ENCODE measurements at regions not wholly inside any gene's neighbourhood (a gene's known extent, or its start where the extent isn't known, plus 50 kb on each side); places are given as distances from the start of the nearest gene placed in this dataset.

DNA sequence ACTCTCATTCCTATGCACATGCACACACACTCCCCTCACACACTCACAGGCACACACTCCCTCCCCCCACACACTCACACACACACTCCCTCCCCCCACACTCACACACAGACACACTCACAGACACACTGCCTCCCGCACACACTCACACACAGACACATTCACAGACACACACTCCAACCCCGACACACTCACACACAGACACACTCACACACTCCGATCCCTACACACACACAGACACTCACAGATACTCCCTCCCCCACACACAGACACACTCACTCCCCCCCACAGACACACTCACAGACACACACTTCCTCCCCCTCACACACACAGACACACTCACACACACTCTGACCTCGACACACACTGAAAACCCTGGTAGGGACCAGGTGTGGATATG, 176.2 kb downstream of the TFAP2C start:
- no peak for DNase-seq

DNA sequence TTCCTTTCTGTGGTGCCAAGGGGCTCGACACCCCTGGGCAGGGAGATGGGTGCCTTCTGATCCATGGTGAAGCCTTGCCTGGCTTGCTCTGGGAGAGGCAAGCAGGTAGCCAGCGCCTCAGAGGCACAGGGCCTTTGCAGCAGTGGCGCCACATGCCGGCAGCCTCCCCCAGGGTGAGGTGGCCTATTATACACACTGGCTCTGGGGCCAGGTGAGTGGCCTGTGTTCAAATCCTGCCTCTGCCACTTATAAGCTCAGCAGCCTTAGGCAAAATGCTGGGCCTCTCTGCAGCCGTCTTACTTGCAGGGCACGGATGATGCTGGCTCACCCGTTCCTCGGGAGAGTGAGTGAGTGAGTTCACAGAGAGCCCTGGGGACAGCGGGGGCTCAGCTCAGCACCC, 176.9 kb downstream of the TFAP2C start:
- no peak for DNase-seq

DNA sequence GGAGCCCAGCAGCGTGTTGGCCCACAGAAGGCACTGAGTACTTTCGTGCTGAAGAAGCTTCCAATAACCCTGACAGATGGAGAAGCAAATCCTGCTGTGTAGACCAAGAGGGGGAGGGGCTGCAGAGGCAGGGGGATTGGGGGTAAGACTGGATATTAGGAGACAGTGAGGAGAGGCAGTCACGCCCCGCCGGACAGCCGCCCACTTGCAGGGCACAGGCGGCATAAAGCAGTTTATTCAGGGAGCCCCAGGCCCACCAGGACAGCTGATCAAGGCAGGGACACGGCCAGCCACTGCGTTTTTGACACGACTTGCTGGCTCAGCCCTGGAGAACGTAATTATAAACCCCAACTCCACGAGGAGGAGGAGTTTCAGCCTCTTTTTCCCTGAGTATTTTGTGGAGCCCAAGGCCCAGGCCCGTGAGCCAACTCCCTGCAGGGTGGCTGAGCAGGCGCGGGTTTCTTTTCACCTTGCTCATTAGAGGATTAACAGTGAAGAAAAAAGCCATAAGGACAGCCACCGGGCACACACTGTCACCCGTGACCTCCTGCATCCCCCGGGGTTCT, 177.9 kb downstream of the TFAP2C start:
- no peak for DNase-seq

DNA sequence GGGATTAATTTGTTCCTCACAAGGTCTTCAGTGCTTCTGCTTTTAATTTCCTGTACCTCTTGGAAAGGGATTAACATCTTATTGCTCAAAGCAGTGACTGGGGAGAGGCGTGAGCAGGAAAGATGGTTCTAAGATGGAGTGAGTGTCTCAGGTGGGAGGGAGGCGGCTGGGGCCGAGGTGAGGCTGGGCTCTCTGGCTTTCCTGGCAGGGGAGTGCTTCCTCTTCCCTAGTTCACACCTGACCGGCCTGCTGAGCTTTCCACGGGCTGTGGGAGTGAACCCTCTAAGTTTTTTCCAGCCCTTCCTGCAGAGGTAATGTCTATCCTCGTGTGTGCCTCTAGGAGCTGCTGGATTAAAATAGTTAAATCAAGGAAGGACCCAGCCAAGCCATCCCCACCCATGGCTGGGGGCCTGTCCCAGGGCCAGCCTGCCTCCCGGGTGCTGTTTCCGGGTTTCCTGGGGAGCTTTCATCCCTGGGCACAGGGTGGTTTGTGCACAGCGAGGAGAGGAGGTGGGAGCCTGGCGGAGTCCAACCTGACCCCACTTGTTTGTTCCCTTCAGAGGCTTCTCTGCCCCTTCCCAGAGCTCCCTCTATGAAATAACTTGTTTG, 179.1 kb downstream of the TFAP2C start:
- DNase-seq, result no peak

DNA sequence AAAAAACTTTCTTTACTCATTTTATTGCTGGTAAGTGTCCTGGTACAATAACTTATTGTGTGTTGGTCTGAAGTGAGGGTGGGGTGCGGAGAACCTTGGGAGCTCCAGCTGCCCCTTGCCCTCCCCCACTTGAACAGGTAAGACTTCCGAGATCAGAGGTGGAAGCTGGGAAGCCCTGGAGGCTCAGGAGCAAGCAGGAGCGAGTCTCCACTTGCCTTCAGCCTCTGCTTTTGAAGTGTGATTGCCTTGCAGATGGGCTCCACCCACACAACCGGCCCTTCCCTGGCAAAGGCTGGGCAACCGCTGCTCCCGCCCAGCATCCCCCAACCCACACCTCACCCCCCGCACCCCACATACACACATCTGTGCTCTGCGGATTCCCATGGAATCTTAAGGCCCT, 179.6 kb downstream of the TFAP2C start:
- DNase-seq, result no peak

DNA sequence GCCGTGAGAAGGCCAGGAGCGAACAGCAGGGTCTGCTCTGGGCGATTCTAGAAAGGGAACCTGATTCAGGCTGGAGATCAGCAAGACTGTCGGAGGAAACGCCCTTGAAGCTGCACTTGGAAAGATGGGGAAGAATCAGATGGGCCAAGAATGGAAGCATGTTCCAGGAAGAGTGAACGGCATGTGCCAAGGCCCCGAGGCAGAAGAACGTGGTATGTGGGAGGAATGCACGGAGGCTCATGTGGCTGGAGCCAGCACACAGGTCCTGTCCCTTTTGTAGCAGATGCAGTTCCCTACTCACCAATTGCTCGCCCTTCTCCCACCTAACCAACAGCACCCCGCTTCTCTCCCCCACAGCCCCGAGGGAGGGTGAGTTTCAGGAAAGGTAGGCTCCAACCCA, 180.6 kb downstream of the TFAP2C start:
- DNase-seq, result no peak

DNA sequence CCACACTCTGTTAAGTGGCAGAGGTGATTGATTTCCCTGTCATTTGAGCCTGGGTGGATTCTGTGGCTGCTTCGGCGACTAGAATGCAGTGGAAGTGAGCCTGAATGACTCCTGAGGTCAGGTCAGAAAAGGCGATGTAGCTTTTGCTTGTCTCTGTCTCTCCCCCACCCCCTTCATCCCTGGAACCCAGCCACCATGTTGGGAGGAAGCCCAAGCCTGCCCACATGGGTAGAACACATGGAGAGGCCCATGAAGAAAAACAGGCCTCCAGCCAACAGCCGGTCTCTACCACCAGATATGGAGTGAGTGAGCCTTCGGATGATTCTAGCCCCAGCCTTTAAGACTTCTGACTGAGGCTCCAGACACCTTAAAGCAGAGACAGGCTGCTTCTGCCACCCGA, 181.0 kb downstream of the TFAP2C start:
- no peak for DNase-seq

DNA sequence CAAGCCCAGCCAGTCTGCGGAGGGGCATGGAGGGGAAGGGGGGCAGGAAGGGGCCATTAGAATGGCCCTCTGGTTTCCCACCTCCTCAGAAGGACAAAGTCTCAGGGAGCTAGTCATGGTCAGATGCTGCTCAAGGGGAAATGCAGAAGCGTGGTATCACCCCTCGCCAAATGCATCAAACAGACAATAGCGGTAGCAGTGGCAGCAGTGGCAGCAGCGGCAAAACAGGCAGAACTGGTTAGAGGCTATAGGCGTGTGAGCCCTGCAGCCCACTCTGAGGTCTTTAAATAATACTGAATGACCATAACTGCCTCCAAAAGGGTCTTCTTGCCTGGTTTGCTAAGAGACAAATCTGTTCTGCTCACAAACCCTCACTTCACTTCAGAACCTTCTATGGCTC, 186.7 kb downstream of the TFAP2C start:
- DNase-seq, result no peak

DNA sequence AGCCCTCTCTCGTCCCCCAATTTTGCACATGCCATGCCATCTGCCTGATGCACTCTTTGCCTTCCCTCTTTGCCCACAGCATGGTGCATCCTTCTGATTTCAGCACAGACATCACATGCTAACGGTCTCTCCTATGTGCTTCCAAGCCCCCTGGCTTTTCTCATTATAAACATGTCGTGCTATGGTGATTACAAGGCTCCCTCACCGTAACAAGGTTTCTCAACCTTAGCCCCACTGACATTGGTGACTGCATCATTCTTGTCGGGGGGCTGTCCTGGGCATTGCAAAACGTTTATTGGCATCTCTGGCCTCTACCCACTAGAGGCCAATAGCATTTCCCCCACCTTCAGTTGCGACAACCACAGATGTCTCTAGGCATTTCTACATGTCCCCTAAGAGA, 187.2 kb downstream of the TFAP2C start:
- no peak for DNase-seq

DNA sequence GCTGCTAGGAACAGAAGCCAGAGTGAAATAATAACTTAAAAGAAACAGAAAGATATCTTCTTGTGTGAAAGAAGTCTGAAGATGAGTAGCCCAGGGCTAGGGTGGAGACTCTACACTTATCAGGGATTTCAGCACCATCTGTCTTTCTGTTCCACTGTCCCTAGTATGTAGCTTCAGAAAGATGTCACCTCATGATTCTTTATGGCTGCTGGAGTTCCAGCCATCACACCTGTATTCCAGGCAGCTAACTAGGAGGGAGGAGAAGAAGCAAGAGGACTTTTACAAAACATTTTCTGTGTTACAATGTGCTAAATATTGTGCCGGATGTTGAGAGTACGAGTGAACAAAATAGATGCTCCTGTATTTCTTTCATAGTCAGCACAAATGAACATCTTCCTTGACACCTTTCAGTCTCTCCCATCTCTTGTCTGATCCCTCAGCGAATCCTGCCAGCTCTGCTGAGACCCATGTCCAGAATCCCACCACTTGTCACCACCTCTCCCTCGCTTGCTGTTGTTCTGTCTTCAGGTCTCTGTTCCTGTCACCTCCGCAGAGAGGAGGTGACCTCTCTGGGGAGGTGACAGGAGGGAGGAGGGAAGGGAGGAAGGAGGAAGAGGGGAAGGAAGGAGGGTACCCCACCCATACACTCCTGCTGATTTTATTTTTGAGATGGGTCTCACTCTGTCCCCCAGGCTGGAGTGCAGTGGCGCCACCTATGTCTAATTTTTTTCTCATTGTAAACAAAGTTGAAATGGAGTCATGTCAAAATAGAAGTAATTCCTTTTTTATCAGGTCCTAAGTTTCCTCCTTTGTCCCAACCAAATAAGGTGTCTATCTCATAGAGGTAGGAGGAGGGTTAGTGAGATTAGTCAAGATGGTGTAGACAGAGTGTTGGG, 188.9 kb downstream of the TFAP2C start:
- DNase-seq, result no peak

DNA sequence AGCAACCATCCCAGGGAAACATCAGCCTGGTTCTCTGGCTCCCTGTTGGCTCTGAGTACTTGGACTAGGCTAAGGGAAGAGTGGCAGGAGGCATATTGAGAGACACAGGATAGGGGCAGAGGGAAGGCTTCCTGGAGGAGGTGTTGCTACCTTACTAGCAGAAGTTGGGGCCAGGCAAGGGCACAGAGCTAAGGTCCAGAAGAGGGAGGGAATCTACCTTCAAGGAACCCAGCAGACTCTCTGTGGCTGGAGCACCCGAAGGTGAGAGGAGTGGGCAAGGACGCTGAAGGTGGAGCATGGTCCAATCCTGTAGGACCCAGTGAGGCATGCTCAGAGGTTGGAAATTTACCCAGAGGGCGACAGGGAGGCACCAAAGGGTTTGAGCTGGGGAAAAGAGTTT, 191.9 kb downstream of the TFAP2C start:
- DNase-seq, result no peak

DNA sequence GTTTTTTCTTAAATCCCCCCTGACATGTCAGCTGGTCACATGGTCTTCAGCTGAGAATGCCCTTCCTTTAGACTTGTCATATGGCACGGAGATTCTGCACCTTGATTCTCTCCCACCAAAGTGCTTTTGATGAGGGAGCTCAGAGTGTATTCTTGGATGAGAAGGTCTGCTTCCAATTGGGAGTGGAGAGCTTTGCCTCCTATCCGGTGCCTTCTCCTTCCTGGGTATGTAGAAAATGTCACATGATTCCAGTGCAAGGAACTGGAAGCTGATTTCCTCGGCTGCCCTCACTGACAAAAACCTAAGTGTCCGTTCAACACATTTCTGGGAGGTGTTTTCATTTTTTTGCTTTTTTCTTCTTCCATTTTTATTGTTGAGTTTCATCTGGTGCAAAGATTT, 197.2 kb downstream of the TFAP2C start:
- no peak for DNase-seq

DNA sequence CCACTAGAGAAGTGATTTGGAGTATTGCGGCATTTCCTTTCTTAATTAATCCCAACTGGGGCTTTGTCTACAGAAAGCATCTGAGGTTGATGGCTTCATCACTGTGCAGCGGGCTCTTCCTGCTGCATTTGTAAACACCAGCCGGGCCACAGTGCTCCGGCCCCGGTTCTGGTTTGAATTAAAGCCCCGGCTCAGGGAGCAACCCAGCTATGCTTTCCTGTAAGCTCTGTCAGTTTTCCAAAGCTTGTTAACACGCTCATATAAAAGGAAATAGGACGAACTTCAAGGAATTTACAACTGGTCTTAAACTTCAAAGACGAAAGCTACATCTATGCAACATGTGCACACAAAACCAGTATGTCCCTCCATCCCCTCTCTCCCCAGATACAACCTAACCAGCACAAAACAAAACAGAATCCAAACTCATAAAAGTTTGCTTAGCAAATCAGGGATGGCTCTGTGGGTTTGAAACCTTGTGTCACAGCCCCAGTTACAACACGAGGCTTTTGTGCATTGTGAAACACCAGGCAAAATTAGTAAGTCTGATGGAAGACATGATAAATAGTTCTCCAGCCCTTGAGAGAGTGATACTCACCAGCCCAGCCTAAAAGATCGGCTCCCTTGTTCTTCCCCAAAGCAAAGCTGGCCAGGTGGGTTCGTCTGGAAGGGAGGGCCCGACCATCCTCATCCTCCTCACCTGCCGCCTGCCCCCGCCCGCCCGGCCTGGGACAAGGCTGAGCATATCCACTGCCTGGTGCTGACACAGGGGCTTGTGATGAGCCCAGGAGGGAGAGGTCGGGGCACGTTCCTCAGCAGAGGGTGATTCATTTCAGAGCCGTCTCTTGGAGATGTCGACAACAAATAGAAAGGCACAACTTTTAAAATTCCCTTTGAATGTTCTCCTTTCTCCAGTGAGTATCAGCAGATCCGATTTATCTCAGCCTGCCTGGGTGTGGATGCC, 197.9 kb downstream of the TFAP2C start:
- no peak for DNase-seq

DNA sequence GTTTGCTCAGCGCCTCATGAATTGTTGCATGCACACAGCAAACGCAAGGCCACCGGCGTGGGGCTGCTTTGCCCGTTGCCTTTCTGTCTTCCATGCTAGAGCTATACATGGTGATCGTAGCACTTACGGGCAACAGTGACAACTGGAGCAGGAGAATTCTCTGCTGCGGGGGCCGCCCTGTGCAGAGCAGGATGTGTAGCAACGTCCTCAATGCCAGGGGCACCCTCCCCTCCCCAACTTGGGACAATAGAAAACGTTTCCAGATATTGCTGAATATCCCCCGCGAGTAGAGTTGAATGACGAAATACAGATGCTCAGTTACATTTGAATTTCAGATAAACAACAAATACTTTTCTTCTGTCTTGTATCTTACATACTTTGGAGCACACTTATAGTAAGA, 198.7 kb downstream of the TFAP2C start:
- DNase-seq, result no peak

DNA sequence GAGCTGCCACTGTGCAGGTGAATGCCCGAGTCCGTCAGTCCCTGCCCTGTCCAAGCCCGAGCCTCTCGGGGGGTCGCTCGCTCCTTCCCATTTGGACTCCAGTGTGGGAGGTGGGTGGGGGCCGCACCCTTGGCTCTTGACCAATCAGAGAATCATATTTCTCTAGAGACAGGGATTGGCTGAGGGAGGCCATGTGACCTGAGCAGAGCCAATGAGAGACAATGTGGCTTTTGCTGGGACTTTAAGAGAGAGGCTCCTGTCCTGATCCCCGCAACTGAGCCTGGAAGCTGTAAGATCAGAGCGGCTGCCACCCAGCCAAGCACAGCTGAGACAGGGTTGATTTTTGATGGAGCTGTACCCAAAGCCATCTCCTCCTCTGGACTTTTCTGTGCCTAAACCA, 199.3 kb downstream of the TFAP2C start:
- DNase-seq, result no peak

DNA sequence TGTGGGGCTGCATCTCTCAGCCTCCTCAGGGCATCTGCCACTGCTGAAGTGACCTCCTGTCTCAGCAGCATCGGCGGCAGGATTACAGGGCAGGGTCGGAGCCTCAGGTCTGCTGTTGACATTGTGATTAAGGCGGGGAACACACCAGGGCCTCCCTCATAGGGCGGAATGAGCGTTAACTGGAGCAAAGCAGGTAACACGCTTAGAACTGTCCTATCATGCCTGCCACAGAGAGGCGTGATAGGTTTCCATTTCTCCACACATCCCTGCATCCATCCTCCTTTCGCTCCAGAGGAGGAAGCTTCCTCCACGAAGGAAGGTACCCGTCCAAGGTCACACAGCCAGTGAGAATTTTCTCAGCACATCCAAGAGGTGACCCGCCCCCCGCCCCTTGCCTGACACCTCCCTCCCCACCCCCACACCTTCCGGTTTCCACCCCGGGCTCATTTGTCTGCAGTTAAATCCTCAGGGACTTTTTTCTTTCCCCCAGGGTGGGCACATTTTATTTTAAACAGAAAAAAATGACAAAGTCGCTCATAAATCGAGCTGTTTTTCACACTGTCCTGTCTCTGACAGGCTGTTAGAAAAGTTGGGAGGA, 200.8 kb downstream of the TFAP2C start:
- DNase-seq, result no peak

DNA sequence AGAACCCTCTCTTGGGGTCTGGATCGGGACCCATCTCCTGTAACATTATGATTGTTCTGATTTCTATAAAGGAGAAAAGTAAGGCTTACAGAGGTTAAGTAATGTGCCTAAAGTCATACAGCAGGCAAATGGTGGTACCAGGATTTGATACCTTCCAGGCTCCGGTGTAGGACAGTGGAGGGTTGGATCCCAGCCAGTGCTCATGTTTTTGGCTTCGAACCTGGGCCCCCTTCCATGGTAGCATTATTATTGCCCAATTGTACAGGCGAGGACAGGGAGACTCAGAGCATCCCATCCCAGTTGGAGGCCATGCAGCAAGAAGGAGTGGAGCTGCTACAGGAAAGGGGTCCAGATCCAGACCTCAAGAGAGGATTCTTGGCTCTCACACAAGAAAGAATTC, 202.7 kb downstream of the TFAP2C start:
- no peak for DNase-seq

DNA sequence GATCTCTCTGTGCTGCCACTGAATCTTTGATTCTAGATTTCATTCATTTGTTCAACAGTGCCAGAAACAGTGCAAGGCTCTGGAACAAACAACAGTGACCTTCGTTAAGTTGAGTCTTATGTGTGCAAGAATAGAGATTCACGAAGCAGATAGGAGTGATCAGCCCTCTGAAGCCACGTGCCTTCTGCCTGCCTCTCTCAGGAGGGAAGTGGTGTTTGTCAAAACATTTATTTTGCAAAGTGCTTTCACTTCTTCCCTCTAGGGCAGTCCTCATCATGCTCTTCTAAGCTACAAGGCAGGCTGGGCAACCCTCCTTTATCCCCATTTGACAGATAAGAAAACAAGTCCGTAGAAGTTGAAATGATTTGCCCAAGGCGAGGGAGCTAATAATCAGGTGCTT, 204.3 kb downstream of the TFAP2C start:
- no peak for DNase-seq

DNA sequence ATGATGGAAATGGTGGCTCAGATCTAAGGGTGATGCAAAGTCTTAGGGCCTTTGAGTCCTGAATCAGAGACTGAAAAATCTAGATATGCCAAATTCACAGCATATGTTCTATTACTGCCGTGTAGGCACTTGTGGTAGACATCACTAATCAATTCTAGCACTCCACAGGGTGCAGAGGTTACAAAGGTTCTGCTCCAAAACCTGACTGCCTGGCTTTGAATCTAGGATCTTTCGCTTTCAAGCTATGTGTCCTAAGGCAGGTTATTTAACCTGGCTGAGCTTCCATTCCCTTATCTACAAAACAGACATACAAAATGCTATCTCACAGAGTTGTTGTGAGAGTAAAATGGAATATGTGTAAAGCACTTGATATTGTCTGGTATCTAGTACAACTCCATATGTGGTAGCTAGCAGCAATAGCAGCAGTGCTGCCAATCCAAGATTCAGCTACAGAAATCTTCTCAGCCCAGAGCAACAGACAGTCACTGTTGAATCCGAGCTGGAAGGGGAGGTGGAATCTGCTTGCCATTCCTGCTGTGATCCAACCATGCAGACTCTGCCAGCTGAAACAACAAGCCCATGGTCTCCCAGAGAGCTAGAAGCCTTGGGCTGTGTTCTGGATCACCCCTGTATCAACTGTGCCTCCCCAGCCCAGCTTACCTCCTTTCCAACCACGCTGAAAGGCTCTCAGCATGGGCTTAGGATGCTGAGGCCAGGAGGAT, 206.9 kb downstream of the TFAP2C start:
- DNase-seq, result no peak

DNA sequence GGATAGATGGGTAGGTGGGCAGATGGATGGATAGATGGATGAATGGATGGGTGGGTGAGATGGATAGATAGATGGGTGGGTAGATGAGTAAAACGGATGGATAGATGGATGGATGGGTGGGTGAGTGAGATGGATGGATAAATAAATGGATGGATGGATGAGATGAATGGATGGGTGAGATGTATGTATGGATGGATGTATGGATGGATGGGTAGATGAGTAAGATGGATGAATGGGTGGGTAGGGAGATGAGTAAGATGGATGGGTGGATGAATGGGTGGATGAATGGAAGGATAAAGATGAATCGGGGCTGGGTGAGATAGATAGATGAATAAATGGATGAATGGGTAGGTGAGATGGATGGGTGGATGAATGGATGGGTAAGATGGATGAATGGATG, 210.1 kb downstream of the TFAP2C start:
- no peak for DNase-seq

DNA sequence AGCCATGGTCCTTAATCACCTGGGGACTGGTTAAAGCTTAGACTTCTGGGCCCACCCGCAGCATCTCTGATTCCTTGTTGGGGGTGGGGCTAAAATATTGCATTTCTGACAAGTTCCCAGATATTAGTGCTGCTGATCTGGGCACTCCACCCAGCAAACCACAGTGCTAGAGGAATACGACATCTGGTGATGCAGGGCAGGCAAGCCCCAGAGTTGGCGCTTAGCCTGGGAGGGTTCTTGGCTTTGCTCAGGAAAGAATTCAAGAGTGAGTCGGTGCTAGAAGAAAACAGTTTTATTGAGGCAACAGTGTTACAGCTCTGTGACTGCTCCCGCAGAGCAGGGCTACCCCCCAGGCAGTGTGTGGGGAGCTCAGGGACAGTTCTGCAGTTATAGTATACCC, 210.7 kb downstream of the TFAP2C start:
- no peak for DNase-seq

DNA sequence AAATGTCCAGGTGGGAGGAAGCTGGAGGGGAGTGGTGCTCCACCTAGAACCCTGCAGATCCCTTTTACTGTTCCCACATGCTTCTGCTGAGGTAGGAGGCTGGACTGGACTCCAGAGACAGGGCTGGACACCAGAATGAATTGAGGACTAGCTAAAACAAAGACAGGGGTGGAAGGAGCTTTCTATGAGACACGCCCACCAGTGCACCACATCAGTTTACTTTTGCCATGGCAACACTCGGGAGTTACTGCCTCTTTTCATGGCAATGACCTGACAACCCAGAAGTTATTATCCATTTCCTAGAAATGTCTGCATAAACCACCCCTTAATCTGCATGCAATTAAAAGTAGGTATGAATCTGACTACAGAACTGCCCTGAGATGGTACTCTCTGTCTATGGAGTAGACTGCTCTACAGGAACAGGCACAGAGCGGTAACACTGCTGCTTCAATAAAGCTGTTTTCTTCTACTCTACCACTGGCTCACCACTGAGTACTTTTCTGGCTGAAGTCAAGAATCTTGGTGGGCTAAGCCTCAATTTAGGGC, 211.7 kb downstream of the TFAP2C start:
- DNase-seq, result no peak

Data from NCI-H2227 treated with DMSO at 0.1 percent for 48 hours (cell line).